SK-N-SH treated with all-trans-retinoic acid at 6 μM for 48 hours (cell line): ENCODE measurements at regions not wholly inside any gene's neighbourhood (a gene's known extent, or its start where the extent isn't known, plus 50 kb on each side); places are given as distances from the start of the nearest gene placed in this dataset.

Source experiments
- ATAC-seq: fragments of 200-7000 bp; cut with Tn5 transposase; 3 replicates; pipeline ENCODE4 v1.9.1; 2020; ENCODE audit warnings: mild to moderate bottlenecking, moderate library complexity
- BACH2 ChIP-seq: fragments of 250-450 bp; sonication (Bioruptor Pico); IDR thresholded peaks from 2 replicates; pipeline ENCODE4 v1.9.0; 2021; ENCODE audit warnings: mild to moderate bottlenecking, borderline replicate concordance
- CSDC2 ChIP-seq: fragments of 250-450 bp; sonication (Bioruptor Pico); IDR thresholded peaks from 2 replicates; pipeline ENCODE4 v1.5.0; 2020; ENCODE audit warnings: mild to moderate bottlenecking, moderate library complexity
- ESRRG ChIP-seq: fragments of 250-450 bp; sonication (Bioruptor Pico); IDR thresholded peaks from 2 replicates; pipeline ENCODE4 v1.6.1; 2021; ENCODE audit warnings: mild to moderate bottlenecking
- ISL1 ChIP-seq: fragments of 250-450 bp; sonication (Bioruptor Pico); IDR thresholded peaks from 2 replicates; pipeline ENCODE4 v2.1.2; 2022; ENCODE audit warnings: mild to moderate bottlenecking, moderate library complexity
- OSR1 ChIP-seq: fragments of 250-450 bp; sonication (Bioruptor Pico); IDR thresholded peaks from 2 replicates; pipeline ENCODE4 v1.8.0; 2022; ENCODE audit warnings: moderate library complexity, mild to moderate bottlenecking, inconsistent platforms
- PPARA ChIP-seq: fragments of 250-450 bp; sonication (Bioruptor Pico); IDR thresholded peaks from 2 replicates; pipeline ENCODE4 v1.5.0; 2020; ENCODE audit warnings: mild to moderate bottlenecking, borderline replicate concordance
- RARB ChIP-seq: fragments of 250-450 bp; sonication (Bioruptor Pico); IDR thresholded peaks from 2 replicates; pipeline ENCODE4 v1.8.0; 2021; ENCODE audit warnings: mild to moderate bottlenecking, moderate library complexity
- SNAI2 ChIP-seq: fragments of 250-450 bp; sonication (Bioruptor Pico); IDR thresholded peaks from 2 replicates; pipeline ENCODE4 v1.5.0; 2020; ENCODE audit warnings: mild to moderate bottlenecking, moderate library complexity
- TOX ChIP-seq: fragments of 250-450 bp; sonication (Bioruptor Pico); IDR thresholded peaks from 2 replicates; pipeline ENCODE4 v1.8.0; 2021; ENCODE audit warnings: mild to moderate bottlenecking, moderate library complexity, borderline replicate concordance
- ZC3H10 ChIP-seq: fragments of 250-450 bp; sonication (Bioruptor Pico); IDR thresholded peaks from 2 replicates; pipeline ENCODE4 v1.5.1; 2021; ENCODE audit warnings: mild to moderate bottlenecking, moderate library complexity
- ZFP3 ChIP-seq: fragments of 250-450 bp; sonication (Bioruptor Pico); IDR thresholded peaks from 2 replicates; pipeline ENCODE4 v1.5.0; 2020; ENCODE audit warnings: mild to moderate bottlenecking, moderate library complexity
- ZFP30 ChIP-seq: fragments of 450-650 bp; formaldehyde crosslinking; IDR thresholded peaks from 2 replicates; pipeline ENCODE4 v1.5.0; 2022; ENCODE audit warnings: mild to moderate bottlenecking, moderate library complexity
- ZNF8 ChIP-seq: fragments of 450-650 bp; formaldehyde crosslinking; IDR thresholded peaks from 2 replicates; pipeline ENCODE4 v1.5.0; 2020; ENCODE audit warnings: mild to moderate bottlenecking, moderate library complexity
- TF ChIP-seq, protein P1 (sequence below): fragments of 250-450 bp; sonication (Bioruptor Pico); IDR thresholded peaks from 2 replicates; pipeline ENCODE4 v1.8.0; 2021; ENCODE audit warnings: low read depth, mild to moderate bottlenecking, moderate library complexity, borderline replicate concordance
- TF ChIP-seq, protein P2 (sequence below): fragments of 250-450 bp; sonication (Bioruptor Pico); IDR thresholded peaks from 2 replicates; pipeline ENCODE4 v1.5.0; 2020; ENCODE audit warnings: mild to moderate bottlenecking, moderate library complexity
- TF ChIP-seq, protein P3 (sequence below): fragments of 250-450 bp; sonication (Bioruptor Pico); IDR thresholded peaks from 2 replicates; pipeline ENCODE4 v1.5.1; 2020; ENCODE audit warnings: low read depth, mild to moderate bottlenecking, moderate library complexity
- TF ChIP-seq, protein P4 (sequence below): fragments of 250-450 bp; sonication (Bioruptor Pico); IDR thresholded peaks from 2 replicates; pipeline ENCODE4 v1.5.1; 2021; ENCODE audit warnings: mild to moderate bottlenecking, moderate library complexity

DNA sequence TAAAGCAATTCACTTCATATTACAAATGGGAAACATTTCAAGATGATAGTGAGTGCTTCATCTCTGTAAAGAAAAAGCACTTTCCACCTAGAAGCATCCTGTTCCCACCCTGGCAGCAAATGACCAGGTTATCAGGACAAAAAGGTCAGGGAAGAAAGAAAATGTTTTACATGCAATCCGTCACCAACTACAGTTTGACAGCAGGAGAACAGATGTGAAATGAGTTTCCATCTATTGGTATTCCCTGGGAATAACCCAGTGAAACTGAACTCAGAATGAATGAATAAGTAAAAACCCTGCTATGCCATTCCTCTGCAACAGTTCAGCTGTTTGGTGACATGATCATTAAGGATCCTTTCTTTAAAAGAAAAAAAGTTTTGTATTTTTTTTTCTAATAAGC, 67.6 kb downstream of the HTR1A start:
- TF ChIP-seq, protein P1, sequence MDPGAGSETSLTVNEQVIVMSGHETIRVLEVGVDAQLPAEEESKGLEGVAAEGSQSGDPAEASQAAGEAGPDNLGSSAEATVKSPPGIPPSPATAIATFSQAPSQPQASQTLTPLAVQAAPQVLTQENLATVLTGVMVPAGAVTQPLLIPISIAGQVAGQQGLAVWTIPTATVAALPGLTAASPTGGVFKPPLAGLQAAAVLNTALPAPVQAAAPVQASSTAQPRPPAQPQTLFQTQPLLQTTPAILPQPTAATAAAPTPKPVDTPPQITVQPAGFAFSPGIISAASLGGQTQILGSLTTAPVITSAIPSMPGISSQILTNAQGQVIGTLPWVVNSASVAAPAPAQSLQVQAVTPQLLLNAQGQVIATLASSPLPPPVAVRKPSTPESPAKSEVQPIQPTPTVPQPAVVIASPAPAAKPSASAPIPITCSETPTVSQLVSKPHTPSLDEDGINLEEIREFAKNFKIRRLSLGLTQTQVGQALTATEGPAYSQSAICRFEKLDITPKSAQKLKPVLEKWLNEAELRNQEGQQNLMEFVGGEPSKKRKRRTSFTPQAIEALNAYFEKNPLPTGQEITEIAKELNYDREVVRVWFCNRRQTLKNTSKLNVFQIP (CRISPR knock-in tag) = no peak
- TF ChIP-seq, all 23 proteins: peak for 0
- ATAC-seq = no peak

DNA sequence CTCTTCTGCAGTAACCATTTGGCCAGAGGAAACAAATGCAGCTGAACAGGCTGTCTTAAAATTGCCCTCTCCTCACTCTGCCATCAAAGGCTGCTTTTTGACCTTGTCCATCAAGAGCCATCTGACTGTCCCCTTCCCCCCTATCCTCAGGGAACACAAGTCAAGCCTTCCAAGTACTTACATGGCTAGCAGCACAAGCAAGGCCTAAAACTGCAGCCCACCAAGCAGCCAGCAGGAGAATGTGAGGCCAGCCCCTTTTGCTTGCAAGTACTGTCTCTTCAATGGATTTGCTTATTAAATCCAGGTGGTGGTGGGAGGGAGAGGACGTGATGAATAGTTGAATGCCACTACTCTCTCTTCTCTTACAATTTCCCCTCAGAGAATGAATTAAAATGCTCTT, 83.5 kb downstream of the HTR1A start:
- no peak for ATAC-seq
- TF ChIP-seq, protein P2, sequence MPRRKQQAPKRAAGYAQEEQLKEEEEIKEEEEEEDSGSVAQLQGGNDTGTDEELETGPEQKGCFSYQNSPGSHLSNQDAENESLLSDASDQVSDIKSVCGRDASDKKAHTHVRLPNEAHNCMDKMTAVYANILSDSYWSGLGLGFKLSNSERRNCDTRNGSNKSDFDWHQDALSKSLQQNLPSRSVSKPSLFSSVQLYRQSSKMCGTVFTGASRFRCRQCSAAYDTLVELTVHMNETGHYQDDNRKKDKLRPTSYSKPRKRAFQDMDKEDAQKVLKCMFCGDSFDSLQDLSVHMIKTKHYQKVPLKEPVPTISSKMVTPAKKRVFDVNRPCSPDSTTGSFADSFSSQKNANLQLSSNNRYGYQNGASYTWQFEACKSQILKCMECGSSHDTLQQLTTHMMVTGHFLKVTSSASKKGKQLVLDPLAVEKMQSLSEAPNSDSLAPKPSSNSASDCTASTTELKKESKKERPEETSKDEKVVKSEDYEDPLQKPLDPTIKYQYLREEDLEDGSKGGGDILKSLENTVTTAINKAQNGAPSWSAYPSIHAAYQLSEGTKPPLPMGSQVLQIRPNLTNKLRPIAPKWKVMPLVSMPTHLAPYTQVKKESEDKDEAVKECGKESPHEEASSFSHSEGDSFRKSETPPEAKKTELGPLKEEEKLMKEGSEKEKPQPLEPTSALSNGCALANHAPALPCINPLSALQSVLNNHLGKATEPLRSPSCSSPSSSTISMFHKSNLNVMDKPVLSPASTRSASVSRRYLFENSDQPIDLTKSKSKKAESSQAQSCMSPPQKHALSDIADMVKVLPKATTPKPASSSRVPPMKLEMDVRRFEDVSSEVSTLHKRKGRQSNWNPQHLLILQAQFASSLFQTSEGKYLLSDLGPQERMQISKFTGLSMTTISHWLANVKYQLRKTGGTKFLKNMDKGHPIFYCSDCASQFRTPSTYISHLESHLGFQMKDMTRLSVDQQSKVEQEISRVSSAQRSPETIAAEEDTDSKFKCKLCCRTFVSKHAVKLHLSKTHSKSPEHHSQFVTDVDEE (CRISPR knock-in tag) = no peak
- TF ChIP-seq OSR1 (no peak), CSDC2 (CRISPR knock-in tag) (no peak), RARB (no peak), TOX (CRISPR knock-in tag) (no peak)
- TF ChIP-seq, protein P3, sequence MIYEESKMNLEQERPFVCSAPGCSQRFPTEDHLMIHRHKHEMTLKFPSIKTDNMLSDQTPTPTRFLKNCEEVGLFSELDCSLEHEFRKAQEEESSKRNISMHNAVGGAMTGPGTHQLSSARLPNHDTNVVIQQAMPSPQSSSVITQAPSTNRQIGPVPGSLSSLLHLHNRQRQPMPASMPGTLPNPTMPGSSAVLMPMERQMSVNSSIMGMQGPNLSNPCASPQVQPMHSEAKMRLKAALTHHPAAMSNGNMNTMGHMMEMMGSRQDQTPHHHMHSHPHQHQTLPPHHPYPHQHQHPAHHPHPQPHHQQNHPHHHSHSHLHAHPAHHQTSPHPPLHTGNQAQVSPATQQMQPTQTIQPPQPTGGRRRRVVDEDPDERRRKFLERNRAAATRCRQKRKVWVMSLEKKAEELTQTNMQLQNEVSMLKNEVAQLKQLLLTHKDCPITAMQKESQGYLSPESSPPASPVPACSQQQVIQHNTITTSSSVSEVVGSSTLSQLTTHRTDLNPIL (CRISPR knock-in tag) = no peak

DNA sequence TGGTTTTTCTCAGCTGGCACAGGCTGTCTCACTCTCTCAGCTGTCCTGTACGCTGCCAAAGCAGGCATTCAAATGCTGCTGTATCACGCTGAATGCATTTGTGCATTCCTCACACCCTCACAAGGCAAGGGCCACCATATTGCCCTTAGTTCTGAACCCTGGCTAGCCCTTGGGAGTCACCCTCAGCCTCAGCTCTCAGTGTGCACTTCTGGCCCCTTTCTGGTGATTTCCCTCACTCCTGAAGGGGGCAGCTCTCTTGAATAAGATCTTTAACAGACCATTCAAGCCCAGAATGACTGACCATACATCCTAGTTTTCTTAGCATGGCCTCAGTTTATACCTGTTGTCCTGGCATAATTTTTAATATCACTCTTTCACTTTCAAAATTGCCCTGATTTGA, 84.3 kb downstream of the HTR1A start:
- ATAC-seq = no peak
- TF ChIP-seq, protein P2 (CRISPR knock-in tag) = no peak
- TF ChIP-seq ESRRG (CRISPR knock-in tag) (no peak), SNAI2 (CRISPR knock-in tag) (no peak), ISL1 (CRISPR knock-in tag) (no peak), CSDC2 (CRISPR knock-in tag) (no peak), RARB (no peak), ZC3H10 (CRISPR knock-in tag) (no peak), ZFP30 (CRISPR knock-in tag) (no peak), ZFP3 (no peak), ZNF8 (CRISPR knock-in tag) (no peak), OSR1 (no peak), PPARA (CRISPR knock-in tag) (no peak), BACH2 (CRISPR knock-in tag) (no peak)
- TF ChIP-seq, protein P1 (CRISPR knock-in tag) = no peak
- TF ChIP-seq, protein P4, sequence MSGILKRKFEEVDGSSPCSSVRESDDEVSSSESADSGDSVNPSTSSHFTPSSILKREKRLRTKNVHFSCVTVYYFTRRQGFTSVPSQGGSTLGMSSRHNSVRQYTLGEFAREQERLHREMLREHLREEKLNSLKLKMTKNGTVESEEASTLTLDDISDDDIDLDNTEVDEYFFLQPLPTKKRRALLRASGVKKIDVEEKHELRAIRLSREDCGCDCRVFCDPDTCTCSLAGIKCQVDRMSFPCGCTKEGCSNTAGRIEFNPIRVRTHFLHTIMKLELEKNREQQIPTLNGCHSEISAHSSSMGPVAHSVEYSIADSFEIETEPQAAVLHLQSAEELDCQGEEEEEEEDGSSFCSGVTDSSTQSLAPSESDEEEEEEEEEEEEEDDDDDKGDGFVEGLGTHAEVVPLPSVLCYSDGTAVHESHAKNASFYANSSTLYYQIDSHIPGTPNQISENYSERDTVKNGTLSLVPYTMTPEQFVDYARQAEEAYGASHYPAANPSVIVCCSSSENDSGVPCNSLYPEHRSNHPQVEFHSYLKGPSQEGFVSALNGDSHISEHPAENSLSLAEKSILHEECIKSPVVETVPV = no peak
